ENCODE measurements at regions not wholly inside any gene's neighbourhood (a gene's known extent, or its start where the extent isn't known, plus 50 kb on each side); places are given as distances from the start of the nearest gene placed in this dataset.
"Not testable (repeated sequence)": the region's sequence is repeated elsewhere in the genome, so short reads cannot be mapped to it uniquely, and the experiment has no call there.

DNA sequence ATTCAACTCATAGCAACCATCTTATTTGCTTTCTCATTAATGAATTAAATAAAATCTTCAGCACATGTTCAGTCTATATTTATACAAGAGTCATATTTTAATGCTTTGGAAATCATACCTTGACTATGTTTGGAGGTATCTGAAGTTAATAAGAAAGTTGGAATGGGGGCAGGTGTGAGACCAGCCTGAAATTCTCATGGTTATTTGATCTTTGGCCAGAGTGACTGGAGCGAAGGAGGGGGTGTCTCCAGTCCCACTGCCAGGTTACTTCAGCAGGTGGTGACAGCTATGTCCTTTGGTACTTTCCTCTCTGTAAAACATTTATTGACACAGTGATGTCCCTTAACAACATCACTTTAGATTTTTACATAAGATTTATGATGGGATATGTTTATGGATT, 318.1 kb upstream of the SGCD start:
- DNase-seq: no peak

DNA sequence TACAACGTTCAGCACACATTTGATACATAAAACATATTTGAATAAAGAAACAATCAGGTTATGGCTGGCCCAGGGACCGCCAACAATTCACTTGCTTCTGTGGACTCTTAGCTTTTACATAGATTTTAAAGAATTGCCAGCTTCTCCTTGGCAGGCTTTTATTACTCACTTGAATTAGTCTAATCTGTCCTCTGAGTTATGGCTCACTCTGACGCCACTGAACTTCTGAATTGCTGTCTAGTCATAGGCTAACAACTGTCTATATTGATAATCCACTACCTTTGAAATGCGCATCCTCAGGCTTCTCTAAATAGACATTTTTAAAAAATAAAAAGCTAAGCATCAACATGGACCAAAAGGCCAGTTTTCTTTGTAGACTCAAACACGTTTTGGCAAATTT, 317.4 kb upstream of the SGCD start:
- no peak for DNase-seq

DNA sequence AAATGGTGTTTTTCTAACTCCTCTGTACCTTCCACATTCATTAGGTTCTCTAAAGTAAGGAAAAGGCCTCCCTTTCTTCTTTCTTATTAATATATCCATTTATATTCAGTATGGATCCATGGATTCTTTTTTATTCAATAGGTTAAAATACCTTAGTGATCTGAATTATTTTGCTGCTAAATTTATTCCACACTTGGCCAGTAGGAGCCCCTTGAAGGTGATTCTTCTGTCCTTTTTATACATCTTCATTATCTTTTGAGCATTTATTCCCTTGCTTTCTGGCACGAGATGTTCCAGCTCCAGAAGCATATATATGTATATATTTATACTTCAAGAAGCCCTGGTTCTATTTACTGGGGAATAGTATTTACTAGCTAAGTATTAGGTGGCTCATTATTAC, 311.8 kb upstream of the SGCD start:
- no peak for DNase-seq

DNA sequence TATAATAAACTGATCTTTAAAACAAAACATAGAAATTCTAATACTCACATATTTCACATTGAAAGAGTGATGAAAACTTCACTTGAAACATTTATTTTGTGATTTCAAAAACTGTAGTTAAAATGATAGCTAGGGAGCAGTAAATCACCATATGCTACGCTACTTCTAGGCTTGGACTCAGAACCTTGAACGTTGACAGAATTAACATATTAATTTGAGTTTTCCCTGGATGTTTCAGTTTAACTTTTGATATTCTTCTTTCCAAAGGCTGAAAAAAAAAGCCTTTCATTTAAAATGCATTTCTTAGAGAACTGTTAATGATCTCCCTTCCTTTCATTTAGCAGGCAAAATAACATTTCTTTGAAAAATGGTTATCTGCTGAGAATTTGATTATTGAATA, 307.8 kb upstream of the SGCD start:
- DNase-seq: no peak

DNA sequence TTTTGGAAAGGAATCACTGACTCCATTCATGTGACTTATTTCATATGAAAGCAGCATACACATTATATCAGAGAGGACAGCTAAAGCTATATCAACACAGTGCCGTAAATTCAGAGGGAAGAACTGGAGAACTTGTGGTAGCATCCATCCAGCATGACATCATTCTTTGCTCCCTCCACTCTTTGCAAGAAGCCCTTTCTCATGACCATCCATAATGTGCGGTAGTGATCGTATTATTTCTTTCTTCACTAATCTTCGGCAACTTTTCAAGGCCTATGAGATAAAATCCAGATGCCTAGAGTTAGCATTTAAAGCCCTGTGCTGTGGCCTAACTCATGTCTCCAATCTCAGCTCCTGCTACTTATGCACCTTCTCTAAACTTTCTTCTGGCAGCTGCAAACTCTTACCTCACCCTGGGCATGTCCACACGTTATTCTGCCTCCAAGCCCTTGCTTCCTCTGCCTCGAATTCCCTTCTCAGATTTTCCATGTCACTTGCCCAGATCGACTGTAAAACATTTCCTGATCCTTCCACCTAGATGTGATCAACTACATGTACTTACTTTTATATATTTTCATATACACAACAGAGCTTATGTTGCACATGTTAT, 307.3 kb upstream of the SGCD start:
- no peak for DNase-seq

DNA sequence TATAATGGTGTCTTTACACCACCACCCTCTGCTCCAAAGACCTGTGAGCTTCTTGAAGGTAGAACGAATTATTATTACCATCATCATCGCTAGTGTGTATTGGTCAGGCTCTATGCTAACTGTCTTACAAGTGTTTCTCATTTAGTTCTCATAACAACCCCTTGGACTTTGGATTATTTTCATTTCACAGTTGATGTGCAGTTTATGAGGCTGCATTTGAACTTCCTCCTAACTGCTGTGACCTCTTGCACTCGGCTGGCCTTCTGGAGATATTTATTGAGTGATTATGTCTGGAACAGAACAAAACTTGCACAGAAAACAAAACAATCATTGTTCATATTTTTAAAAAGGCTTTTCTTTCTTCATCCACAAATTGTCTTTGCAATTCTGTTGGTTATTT, 306.3 kb upstream of the SGCD start:
- DNase-seq: no peak

DNA sequence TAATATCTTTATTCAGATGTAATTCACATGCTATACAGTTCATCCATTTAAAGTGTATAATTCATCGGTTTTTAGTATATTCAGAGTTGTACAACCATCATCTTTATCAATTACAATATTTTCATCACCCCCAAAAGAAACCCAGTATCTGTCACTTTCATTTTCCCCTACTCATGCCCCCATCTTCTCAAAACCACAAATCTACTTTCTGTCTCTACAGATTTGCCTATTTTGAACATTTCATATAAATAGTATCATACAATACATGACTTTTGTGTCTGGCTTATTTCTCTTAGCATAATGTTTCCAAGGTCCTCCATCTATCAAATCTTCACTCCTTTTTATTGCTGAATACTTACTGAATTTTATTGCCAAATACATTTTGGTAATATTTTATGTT, 305.1 kb upstream of the SGCD start:
- DNase-seq: no peak

DNA sequence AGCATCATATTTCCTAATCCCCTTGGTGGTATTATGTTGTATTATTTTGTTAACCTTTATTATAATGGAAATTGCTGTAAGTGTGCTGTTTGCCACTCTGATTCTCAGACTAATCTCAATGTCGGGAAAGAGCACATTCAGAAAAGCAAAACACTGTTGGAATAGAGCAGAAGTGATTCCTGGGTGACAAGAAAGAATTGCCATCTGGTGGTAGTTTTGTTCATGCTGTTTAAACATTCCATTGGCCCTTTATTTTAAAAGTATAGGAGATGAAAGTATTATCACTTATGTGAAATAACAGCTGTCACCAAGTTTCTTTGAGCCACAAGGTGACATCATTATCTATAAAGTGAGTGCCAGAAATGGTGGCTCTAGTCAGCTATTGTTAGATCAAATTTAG, 301.3 kb upstream of the SGCD start:
- no peak for DNase-seq

DNA sequence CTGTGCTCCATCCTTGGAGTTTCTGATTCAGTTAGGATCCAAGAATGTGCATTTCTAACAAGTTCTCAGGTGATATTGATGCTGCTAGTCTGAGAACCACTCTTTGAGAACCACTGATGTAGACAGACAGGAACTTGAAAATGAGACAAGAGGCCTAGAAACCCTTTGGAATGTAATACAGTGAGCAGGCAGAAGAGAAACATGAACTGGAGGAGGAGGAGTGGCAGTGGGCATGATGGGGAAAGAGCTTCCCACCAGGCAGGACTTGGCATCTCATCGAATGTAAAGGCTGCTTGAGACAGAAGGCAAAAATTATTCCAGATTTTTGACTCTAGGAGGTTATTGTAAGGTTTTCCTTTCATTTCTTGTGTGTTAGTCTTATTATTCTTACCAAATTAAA, 295.8 kb upstream of the SGCD start:
- no peak for DNase-seq

DNA sequence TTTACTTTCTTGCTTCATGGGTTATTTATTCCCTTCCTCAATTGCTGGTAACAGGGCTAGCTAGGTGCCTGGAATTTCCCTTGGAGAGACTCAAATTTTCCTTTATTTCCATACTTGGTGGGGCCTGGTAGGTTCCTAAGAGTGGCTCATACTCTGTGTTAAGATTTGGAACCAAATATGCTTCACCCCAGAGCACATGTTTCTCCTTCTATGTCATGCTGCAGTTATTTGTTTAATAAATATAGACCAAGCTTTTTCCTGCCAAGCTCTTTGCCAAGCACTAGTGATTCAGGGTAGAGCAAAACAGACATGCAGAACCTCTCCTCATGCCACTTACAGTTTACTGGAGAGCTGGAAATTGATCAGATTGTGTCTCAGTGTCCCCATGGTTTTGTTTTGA, 290.3 kb upstream of the SGCD start:
- DNase-seq: no peak

DNA sequence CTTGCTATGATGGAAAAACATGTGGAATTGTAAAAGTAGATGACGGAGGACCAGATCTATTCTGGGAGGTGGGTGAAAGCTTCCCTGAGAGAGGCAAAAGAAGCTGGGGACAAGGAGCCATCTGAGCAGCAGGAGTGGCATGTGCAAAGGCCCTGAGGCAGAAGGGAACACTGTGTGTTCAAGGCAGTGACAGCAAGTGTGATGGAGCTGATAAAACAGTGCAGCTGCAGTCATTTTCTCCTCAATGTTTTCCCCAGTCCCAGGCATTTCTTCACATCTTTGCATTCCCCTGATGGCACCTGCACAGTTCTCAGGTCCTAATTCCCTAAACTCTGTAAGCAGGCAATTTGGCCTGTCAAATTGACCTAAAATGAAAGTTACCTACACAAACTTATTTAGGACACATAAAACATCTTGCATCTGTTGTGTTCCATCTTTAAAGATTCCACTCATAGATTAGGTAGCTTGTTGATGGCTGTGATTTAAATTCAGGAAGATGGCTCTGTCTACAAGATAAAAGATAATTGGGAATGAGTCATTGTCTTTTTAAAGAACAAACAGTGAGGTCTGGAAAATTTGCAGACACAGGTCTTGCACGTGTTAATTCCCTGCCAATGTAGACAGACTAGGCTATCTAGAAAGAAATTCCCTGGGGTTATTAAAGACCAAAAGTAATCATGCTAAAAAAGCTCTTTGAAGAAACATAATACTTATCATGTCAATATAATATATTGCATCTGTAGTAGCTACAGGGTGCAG, 289.6 kb upstream of the SGCD start:
- no peak for DNase-seq

DNA sequence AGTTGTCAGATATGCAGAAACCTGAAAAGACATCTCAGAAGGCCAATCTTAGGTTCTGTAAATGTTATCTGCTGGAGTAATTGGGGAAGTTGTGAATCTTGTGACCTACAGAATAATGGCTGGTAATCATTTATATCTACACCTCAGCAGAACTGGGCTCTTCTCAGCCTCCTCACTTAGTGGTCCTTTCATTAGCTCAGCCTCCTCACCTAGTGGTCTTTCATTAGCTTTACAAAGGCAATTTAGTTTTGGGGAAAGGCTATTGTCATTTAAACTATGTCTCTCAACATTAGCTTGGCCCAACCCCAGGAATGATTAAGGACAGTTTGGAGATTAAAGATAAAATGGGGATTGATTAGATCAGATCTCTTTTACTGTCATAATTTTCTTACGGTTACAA, 284.2 kb upstream of the SGCD start:
- no peak for DNase-seq

DNA sequence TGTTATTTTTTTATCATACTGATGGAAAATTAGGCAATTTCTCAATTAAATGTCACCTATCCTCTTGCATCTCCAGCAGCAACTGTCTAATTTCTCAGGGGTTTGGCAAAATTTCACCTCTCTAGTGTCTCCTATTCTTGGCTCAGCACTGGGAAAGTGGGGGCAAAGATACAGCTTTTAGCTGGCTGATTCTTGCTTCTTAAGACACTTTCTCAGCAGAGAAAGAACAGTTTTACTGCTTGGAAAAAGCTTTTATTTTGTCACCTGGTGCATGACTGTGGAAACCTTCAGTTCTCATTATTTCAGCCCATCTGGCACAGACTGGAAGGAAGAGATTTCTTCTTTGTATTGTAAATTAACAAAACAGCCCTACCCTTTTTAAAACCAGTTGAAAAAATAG, 283.6 kb upstream of the SGCD start:
- no peak for DNase-seq

DNA sequence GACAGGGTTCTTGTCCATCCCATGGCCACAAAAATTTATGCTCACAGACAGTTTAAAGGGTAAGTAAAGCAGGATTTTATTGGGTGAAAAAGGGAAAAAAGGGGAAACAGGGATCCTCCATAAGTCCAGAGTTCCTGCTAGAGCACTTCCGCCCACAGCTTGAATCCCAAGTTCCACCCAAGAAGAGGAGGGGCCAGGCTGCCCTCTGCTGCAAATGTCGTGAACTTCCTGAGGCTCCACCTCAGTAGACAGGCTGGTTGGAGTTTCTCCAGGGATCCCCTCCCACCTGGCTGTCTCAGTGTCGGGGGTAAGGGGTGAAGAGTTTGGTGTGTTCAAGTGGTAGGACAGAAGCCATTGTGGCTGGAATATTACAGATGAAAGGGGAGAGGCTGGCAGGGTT, 275.0 kb upstream of the SGCD start:
- DNase-seq: no peak

DNA sequence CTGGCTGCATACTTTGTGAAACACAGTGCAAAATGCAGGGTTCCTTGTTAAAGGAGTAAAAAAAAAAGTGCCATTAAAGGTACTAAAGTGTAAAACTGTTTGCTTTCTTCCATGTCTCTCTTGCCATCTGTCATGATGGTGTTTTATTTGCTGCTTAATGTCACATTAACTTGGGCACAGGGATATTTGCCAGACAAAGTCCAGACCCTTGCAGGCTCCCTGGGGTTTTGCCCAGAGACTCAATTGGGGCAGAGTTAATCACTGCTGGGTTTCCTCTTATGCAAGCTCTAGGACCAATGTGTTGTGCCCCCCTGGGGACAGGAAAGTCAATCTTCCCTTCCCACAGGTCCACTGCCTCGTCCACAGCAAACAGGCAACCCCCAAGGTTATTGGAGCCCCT, 274.3 kb upstream of the SGCD start:
- no peak for DNase-seq

DNA sequence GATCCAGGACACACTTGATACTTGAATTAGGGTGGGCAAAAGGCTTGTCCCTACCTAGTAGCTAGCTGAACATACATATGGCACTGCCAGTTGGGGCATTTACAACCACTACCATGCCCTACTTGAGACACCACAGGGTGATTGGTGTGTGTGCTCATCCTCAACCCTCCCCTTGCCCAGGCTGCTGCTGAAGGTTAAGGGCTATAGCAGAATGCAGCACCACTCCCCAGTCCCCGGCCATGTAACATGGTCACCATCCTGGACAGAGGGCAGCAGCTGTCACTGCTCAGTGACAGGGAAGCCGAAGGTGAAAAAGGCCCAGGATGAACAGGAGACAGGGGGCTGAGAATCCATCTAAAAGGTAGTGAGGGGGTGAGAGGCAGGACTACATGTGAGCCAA, 273.9 kb upstream of the SGCD start:
- no peak for DNase-seq

DNA sequence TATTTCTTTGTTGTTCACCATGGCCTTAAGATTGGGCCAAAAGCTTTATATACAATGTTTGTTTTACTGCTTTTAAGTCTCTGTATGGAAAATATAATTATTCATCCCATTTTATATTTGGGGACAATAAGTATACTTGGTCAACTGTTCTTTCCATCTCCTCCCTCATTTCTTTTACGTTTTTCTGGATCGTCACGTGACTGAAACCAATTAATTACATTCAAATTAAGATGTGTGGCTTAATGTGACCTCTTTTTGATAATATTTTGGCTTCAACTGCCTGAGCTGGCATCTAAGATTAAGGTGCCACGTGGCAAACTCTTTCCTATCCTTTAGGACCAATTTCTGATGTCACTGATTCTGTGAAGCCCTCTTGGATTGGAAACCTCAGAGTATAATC, 250.1 kb upstream of the SGCD start:
- DNase-seq: no peak

DNA sequence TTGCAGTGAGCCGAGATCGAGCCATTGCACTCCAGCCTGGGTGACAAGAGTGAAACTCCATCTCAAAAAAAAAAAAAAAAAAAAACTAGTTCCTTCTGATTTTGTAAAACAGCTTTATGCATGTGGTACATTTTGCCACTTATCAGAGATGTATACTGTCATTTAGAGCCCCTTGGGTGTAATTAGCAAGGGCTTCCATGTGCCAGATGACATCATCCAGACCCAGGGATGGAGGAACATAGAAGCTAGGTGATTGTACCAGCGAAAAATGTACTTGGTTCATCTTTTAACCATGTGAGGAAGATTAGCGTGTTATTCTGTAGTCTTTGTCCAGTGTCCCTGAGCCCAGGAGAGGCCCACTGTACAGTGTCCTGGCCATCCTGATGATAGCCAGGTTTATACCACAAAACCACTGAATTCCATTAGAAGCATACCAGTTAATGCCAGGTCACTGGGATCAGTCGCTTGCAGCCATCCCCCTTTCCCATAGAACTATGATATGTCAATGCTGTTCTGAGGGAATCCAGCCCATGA, 239.3 kb upstream of the SGCD start:
- DNase-seq: no peak

DNA sequence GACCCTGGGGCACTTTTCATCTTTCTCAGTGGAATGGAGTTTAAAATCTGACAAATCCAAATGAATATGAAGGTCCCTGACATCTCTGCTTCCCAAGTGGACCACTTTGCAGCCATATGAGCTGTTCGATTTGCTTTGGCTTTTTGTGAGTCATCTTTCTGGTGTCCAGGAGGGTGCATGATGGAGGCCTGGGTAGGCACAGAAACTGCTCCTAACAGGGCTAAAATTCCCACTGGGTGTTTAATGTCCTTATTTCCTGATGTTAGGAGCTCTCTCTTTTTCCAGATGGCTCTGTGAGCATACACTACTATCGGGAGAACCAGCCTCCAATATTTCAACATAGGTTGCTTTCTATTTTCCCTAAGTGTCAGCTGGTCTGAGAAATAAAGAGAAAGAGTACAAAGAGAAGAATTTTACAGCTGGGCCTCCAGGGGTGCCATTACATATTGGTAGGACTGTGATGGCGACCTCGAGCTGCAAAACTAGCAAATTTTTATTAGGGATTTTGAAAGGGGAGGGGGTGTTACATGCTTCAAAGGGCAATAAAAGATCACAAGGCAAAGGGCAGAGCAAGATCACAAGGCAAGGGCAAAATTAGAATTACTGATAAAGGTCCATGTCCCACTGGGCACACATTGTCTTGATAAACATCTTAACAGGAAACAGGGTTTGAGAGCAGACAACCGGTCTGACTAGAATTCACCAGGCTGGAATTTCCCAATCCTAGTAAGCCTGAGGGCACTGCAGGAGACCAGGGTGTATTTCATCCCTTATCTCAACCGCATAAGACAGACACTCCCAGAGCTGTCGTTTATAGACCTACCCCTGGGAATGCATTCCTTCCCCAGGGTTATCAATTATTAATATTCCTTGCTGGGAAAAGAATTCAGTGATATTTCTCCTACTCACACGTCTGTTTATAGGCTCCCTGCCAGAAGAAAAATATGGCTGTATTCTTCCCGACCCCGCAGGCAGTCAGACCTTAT, 236.7 kb upstream of the SGCD start:
- not testable (repeated sequence) for DNase-seq

DNA sequence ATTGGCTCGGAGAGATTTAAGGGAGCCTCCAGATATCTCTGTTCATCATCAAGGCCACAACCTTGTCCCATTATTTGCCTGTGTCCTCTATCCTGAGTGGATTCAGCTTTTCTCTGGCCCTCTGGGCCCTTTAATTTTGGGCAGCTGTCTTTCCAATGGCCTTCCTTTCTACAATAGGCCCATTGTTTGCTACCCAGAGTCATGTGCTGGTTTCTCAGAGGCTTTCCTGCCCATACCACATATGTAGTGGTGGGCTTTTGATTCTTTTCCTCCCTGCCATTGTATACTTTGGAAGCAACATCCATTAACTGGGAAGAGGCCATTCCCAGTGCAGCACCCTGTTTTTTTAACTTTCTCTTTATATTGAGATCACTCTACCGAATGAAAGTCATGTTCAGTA, 233.9 kb upstream of the SGCD start:
- no peak for DNase-seq

DNA sequence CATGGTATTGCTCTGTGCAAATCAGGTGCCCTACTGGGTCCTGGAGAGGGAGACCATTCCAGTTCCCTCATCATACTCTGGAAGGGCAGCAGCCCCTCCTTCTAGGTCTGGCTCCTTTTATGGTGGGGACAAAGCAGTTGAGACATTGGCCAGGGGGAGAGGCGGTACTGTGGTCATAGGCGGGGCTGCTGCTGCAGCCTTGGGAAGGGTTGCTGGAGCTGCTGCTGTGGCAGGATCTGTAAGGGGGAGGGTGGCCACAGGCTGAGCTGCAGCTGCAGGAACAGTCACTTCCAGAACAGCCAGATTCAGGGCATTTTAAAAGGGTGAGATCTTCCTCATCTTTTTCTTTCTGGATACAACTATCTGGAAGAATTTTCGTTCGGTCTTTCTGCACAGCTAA, 233.0 kb upstream of the SGCD start:
- DNase-seq: no peak

DNA sequence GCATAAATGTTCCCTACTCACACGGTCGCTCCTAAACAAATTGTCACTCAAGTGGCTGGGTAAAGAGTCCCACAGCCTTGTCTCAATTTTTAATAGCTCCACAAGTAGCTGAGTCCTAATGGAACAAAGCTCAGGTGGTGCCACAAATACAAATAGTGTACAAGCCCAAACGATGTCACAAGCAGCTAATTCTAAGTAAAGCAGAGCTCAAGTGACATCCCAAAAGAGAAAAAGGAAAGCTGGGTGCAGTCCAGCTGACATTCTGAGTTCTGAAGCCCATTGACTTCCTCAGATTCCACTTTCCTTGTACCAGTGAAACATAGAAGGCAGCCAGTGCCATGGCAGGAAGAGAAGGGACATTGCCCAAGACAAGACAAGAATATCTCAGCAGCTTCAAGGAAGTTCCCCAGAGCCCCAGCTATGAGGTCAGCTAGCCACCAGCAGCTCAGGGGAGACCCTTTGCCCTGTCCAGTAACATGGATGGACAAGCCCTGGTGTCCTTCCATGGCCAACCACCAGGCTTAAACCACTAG, 231.2 kb upstream of the SGCD start:
- DNase-seq: no peak

DNA sequence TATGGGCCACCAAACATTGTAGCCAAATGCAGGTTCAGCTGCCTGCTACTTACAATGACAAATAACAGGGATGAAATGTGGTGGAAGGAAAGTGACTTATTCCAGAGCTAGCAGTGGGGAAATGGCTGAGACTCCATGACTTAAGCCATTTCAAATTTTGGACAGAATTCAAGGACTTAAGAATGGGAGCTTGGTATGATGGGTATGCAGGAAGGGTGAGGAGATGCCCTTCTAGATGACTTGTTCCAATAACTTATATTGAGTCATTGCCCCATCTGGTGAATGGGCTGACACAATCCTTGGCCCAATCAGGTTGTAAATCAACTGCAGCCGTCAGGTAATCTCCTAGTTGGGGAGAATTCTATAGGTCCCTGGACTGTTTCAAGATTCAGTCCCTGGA, 230.7 kb upstream of the SGCD start:
- no peak for DNase-seq
